Fibroblast of pulmonary artery (primary cell): ENCODE measurements at regions not wholly inside any gene's neighbourhood (a gene's known extent, or its start where the extent isn't known, plus 50 kb on each side); places are given as distances from the start of the nearest gene placed in this dataset.
"Not testable (repeated sequence)": the region's sequence is repeated elsewhere in the genome, so short reads cannot be mapped to it uniquely, and the experiment has no call there.

Experiments
- DNase-seq: peaks from one replicate; pipeline ENCODE4 v3.0.0-alpha.2; 2010; ENCODE audit warnings: low read depth
- H3K4me3 ChIP-seq: replicated peaks from 2 replicates; pipeline ENCODE4 v1.5.1; 2011; ENCODE audit warnings: low read depth, mild to moderate bottlenecking, control low read depth, low read length, moderate library complexity
- CTCF ChIP-seq: IDR thresholded peaks from 2 replicates; pipeline ENCODE4 v1.5.1; 2011; ENCODE audit warnings: mild to moderate bottlenecking, control low read depth, low read length, inconsistent platforms; ENCODE audit errors: missing control alignments

- no peak overlapping the region for H3K4me3 ChIP-seq
- TF ChIP-seq CTCF: no peak
- no peak for DNase-seq
Observed at GRCh38 chr11:28794405-28794804, 686.2 kb downstream of the METTL15 start.

DNA sequence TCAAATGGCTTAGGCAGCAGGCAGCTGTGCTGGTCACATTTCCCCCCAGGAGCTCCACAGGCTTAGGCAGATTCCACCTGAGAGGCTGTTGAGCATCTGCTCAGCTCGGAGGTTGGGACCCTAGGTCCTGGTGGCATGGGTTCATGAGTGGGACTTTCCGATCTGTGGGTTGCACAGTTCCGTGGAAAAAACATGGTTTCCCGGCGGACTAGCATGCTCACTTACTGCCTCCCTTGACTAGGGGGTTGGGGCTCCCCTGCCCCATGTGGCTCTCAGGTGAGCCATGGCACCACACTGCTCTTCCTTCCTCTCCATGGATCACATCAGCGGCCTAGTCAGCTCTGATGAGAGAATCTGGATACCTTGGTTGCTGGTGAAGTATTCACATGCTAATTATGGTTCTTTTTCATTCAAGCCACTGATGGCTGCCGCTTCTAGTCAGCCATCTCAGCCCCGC, 685.1 kb downstream of the METTL15 start:
- DNase-seq: no peak
- no peak overlapping the region for H3K4me3 ChIP-seq
- no peak for TF ChIP-seq CTCF

- no peak overlapping the region for H3K4me3 ChIP-seq
- no peak for TF ChIP-seq CTCF
- DNase-seq: no peak
Observed at GRCh38 chr11:28792856-28793255, 684.7 kb downstream of the METTL15 start.

DNA sequence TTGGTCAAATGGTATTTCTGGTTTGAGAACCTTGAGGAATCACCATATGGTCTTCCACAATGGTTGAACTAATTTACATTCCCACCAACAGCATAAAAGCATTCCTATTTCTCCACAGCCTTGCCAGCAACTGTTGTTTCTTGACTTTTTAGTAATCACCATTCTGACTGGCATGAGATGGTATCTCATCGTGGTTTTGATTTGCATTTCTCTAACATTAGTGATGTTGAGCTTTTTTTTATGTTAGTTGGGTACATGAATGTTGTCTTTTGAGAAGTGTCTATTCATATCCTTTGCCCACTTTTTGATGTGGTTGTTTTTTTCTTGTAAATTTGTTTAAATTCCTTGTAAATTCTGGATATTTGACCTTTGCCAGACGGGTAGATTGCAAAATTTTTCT, 679.7 kb downstream of the METTL15 start:
- H3K4me3 ChIP-seq: not testable (repeated sequence)
- DNase-seq: peak; percentile 5

GRCh38 chr11:28777126-28777525, 668.9 kb downstream of the METTL15 start:
- TF ChIP-seq CTCF: no peak
- no peak for DNase-seq
- no peak overlapping the region for H3K4me3 ChIP-seq

DNA sequence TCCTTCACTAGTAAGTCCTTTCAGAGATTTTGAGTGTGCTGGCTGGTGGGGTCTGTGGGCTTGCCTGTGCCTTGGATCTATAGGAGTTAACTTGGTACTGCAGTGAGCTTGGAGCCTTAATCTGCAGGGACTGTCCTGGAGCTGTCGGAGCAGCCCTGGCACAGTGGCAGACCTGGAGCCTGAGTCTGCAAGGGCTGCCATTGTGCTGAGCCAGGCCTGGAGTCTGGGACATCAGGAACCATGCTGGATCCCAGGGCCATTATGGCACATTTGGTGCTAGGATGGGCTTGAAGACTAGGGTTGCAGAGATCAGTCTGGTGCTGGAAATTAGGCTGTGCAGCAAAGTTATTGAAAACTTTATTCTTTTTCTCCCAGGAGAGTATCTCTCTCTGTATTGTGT, 665.4 kb downstream of the METTL15 start:
- H3K4me3 ChIP-seq: no peak overlapping the region
- TF ChIP-seq CTCF: no peak
- no peak for DNase-seq

- no peak for TF ChIP-seq CTCF
- DNase-seq: peak; percentile 17
- H3K4me3 ChIP-seq: no peak overlapping the region
Observed at GRCh38 chr11:28770806-28771205, 662.6 kb downstream of the METTL15 start.

- no peak for TF ChIP-seq CTCF
- DNase-seq: peak; percentile 59
- H3K4me3 ChIP-seq: no peak overlapping the region
Observed at GRCh38 chr11:28767574-28767973, 659.4 kb downstream of the METTL15 start.
